ENCODE measurements at regions not wholly inside any gene's neighbourhood (a gene's known extent, or its start where the extent isn't known, plus 50 kb on each side); places are given as distances from the start of the nearest gene placed in this dataset.
A peak's percentile ranks its signal among the peaks of the same experiment; 100 is the strongest.

- DNase-seq (ENCODE audit: low read depth), result no peak
These were observed 549.2 kb upstream of the CDH11 start for GRCh38 chr16:65671071-65671470.

- DNase-seq (ENCODE audit: low read depth), result no peak
These were observed 546.3 kb upstream of the CDH11 start for GRCh38 chr16:65668064-65668595.

GRCh38 chr16:65667011-65667578 is 545.2 kb upstream of the CDH11 start:
- DNase-seq (ENCODE audit: low read depth), result peak; percentile 58

- peak; percentile 45 for DNase-seq (ENCODE audit: low read depth)
These were observed 544.5 kb upstream of the CDH11 start for GRCh38 chr16:65666132-65666941.

GRCh38 chr16:65665586-65665985 is 543.7 kb upstream of the CDH11 start:
- no peak for DNase-seq (ENCODE audit: low read depth)

- DNase-seq (ENCODE audit: low read depth), result peak; percentile 54
These were observed 541.9 kb upstream of the CDH11 start for GRCh38 chr16:65663774-65664173.

- no peak for DNase-seq (ENCODE audit: low read depth)
These were observed 540.4 kb upstream of the CDH11 start for GRCh38 chr16:65662256-65662655.

- DNase-seq (ENCODE audit: low read depth), result no peak
These were observed 539.7 kb upstream of the CDH11 start for GRCh38 chr16:65661558-65661957.

- peak; percentile 79 for DNase-seq (ENCODE audit: low read depth)
These were observed 538.5 kb upstream of the CDH11 start for GRCh38 chr16:65660390-65660789.

GRCh38 chr16:65659758-65660157 is 537.9 kb upstream of the CDH11 start:
- no peak for DNase-seq (ENCODE audit: low read depth)

GRCh38 chr16:65658787-65659220 is 536.9 kb upstream of the CDH11 start:
- peak; percentile 76 for DNase-seq (ENCODE audit: low read depth)

GRCh38 chr16:65658349-65658748 is 536.5 kb upstream of the CDH11 start:
- peak; percentile 95 for DNase-seq (ENCODE audit: low read depth)

- DNase-seq (ENCODE audit: low read depth), result no peak
These were observed 535.7 kb upstream of the CDH11 start for GRCh38 chr16:65657556-65657955.

GRCh38 chr16:65657071-65657494 is 535.2 kb upstream of the CDH11 start:
- no peak for DNase-seq (ENCODE audit: low read depth)

GRCh38 chr16:65655802-65656201 is 533.9 kb upstream of the CDH11 start:
- no peak for DNase-seq (ENCODE audit: low read depth)

- DNase-seq (ENCODE audit: low read depth), result no peak
These were observed 526.2 kb upstream of the CDH11 start for GRCh38 chr16:65648101-65648500.

- no peak for DNase-seq (ENCODE audit: low read depth)
These were observed 523.0 kb upstream of the CDH11 start for GRCh38 chr16:65644821-65645220.

GRCh38 chr16:65641762-65642289 is 520.0 kb upstream of the CDH11 start:
- DNase-seq (ENCODE audit: low read depth), result no peak

- DNase-seq (ENCODE audit: low read depth), result no peak
These were observed 519.3 kb upstream of the CDH11 start for GRCh38 chr16:65641049-65641761.

- no peak for DNase-seq (ENCODE audit: low read depth)
These were observed 513.0 kb upstream of the CDH11 start for GRCh38 chr16:65634833-65635232.

GRCh38 chr16:65634291-65634690 is 512.4 kb upstream of the CDH11 start:
- DNase-seq (ENCODE audit: low read depth), result no peak

- DNase-seq (ENCODE audit: low read depth), result no peak
These were observed 502.8 kb upstream of the CDH11 start for GRCh38 chr16:65624666-65625065.

Measured in M059J (cell line).